ENCODE measurements at regions not wholly inside any gene's neighbourhood (a gene's known extent, or its start where the extent isn't known, plus 50 kb on each side); places are given as distances from the start of the nearest gene placed in this dataset.

DNA sequence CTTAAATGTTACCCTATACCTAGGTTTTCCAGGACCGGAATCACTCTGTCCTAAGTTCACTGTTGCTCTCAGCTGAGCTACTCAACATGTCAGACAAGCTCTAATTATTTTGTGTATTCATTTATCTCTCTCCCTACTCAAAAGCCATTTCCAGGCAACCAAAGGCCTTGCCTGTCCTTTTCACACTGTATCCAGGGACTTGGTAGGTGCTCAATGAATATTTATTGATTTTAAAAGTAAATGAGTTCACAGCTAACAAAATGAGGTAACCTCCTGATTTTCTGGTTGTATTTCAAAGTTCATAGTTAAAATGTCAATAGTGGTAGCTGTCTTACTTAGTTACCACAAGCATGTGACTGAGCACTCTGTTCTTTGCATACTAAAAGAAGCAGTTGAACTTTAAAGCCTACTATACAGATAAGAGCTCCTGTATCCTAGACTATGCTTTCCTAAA is 522.2 kb downstream of the ACTL7B start:
- H3K36me3 ChIP-seq (replicated peaks in 1 of 2; ENCODE audit: control insufficient read depth in 1 of 2, insufficient read depth in 2 of 2, low read length in 2 of 2), result no peaks in the 10 kb centered on the region
- in situ Hi-C loops (cut with HindIII; ENCODE audit: extremely low pct_ligation_motif_present, low pct_unique_long_range_greater_than_20kb), result no loop called here
- TF ChIP-seq HOXA9 (CRISPR knock-in tag; IDR thresholded peaks at IDR 0.05; ENCODE audit: borderline replicate concordance) (no peak), ZNF747 (CRISPR knock-in tag; IDR thresholded peaks at IDR 0.05; ENCODE audit: borderline replicate concordance) (no peak), GATAD2A (CRISPR knock-in tag; IDR thresholded peaks at IDR 0.05) (peak; percentile 32; the same call in 1 of the 2 replicates), ZNF430 (CRISPR knock-in tag; IDR thresholded peaks at IDR 0.05) (no peak), GATAD1 (CRISPR knock-in tag; IDR thresholded peaks at IDR 0.05) (no peak), NR2F6 (IDR thresholded peaks at IDR 0.05) (peak; percentile 36; the same call in 1 of the 2 replicates), NR2F6 (CRISPR knock-in tag; IDR thresholded peaks at IDR 0.05) (no peak), KDM4B (CRISPR knock-in tag; IDR thresholded peaks at IDR 0.05) (no peak), ZNF383 (CRISPR knock-in tag; IDR thresholded peaks at IDR 0.05; ENCODE audit: borderline replicate concordance) (no peak), PPARG (CRISPR knock-in tag; conservative IDR thresholded peaks at IDR 0.05) (0 out of 2 replicates have a peak, but pooled peaks have one; percentile 29), HOXA5 (CRISPR knock-in tag; IDR thresholded peaks at IDR 0.05) (no peak), NFIC (IDR thresholded peaks at IDR 0.05; ENCODE audit: low read length) (0 out of 2 replicates have a peak, but pooled peaks have one; percentile 26), SOX6 (IDR thresholded peaks at IDR 0.05) (no peak), SOX6 (CRISPR knock-in tag; IDR thresholded peaks at IDR 0.05) (peak; percentile 49; the same call in 1 of the 2 replicates), PITX1 (CRISPR knock-in tag; IDR thresholded peaks at IDR 0.05) (0 out of 2 replicates have a peak, but pooled peaks have one; percentile 15), MIER2 (CRISPR knock-in tag; IDR thresholded peaks at IDR 0.05) (no peak), ZNF792 (CRISPR knock-in tag; IDR thresholded peaks at IDR 0.05) (0 out of 2 replicates have a peak, but pooled peaks have one; percentile 25), HMGA1 (CRISPR knock-in tag; conservative IDR thresholded peaks at IDR 0.05) (no peak), IRX3 (CRISPR knock-in tag; IDR thresholded peaks at IDR 0.05; ENCODE audit: borderline replicate concordance, low read depth) (no peak)
- TF ChIP-seq, protein P1, sequence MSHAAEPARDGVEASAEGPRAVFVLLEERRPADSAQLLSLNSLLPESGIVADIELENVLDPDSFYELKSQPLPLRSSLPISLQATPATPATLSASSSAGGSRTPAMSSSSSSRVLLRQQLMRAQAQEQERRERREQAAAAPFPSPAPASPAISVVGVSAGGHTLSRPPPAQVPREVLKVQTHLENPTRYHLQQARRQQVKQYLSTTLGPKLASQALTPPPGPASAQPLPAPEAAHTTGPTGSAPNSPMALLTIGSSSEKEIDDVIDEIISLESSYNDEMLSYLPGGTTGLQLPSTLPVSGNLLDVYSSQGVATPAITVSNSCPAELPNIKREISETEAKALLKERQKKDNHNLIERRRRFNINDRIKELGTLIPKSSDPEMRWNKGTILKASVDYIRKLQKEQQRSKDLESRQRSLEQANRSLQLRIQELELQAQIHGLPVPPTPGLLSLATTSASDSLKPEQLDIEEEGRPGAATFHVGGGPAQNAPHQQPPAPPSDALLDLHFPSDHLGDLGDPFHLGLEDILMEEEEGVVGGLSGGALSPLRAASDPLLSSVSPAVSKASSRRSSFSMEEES (CRISPR knock-in tag; IDR thresholded peaks at IDR 0.05), result peak; percentile 68; the same call in 1 of the 2 replicates
- TF ChIP-seq, protein P2, sequence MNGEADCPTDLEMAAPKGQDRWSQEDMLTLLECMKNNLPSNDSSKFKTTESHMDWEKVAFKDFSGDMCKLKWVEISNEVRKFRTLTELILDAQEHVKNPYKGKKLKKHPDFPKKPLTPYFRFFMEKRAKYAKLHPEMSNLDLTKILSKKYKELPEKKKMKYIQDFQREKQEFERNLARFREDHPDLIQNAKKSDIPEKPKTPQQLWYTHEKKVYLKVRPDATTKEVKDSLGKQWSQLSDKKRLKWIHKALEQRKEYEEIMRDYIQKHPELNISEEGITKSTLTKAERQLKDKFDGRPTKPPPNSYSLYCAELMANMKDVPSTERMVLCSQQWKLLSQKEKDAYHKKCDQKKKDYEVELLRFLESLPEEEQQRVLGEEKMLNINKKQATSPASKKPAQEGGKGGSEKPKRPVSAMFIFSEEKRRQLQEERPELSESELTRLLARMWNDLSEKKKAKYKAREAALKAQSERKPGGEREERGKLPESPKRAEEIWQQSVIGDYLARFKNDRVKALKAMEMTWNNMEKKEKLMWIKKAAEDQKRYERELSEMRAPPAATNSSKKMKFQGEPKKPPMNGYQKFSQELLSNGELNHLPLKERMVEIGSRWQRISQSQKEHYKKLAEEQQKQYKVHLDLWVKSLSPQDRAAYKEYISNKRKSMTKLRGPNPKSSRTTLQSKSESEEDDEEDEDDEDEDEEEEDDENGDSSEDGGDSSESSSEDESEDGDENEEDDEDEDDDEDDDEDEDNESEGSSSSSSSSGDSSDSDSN (CRISPR knock-in tag; IDR thresholded peaks at IDR 0.05), result no peak
- TF ChIP-seq, protein P3, sequence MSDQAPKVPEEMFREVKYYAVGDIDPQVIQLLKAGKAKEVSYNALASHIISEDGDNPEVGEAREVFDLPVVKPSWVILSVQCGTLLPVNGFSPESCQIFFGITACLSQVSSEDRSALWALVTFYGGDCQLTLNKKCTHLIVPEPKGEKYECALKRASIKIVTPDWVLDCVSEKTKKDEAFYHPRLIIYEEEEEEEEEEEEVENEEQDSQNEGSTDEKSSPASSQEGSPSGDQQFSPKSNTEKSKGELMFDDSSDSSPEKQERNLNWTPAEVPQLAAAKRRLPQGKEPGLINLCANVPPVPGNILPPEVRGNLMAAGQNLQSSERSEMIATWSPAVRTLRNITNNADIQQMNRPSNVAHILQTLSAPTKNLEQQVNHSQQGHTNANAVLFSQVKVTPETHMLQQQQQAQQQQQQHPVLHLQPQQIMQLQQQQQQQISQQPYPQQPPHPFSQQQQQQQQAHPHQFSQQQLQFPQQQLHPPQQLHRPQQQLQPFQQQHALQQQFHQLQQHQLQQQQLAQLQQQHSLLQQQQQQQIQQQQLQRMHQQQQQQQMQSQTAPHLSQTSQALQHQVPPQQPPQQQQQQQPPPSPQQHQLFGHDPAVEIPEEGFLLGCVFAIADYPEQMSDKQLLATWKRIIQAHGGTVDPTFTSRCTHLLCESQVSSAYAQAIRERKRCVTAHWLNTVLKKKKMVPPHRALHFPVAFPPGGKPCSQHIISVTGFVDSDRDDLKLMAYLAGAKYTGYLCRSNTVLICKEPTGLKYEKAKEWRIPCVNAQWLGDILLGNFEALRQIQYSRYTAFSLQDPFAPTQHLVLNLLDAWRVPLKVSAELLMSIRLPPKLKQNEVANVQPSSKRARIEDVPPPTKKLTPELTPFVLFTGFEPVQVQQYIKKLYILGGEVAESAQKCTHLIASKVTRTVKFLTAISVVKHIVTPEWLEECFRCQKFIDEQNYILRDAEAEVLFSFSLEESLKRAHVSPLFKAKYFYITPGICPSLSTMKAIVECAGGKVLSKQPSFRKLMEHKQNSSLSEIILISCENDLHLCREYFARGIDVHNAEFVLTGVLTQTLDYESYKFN (CRISPR knock-in tag; conservative IDR thresholded peaks at IDR 0.05), result peak; percentile 76

More for the DNA sequence above, 522.2 kb downstream of the ACTL7B start:
- H2AFZ ChIP-seq (ENCODE audit: low read length), result no peak overlapping the region
- no TSS peak for BruUV-seq (replicated peaks)
- DNase-seq (ENCODE audit: low spot score), result peak; percentile 23
- H3K4me3 ChIP-seq (replicated peaks in 1 of 3; ENCODE audit: insufficient read depth in 1 of 3, low read depth in 2 of 3, low read length in 3 of 3), result no peak overlapping the region
- intact Hi-C loops (cut with micrococcal nuclease; ENCODE audit: unreplicated experiment), result no loop called here
- H3K9ac ChIP-seq (ENCODE audit: insufficient read depth, low read depth, low read length), result no peak overlapping the region
- H3K27ac ChIP-seq (ENCODE audit: extremely low read length, insufficient read depth, low read length), result peak overlapping the region; percentile 24
- peak; percentile 34 for FAIRE-seq
- ATAC-seq, result peak; percentile 98
- peaks cover 17% of the 10 kb centered on the region for H3K4me1 ChIP-seq (ENCODE audit: insufficient read depth, low read length)
- POLR2A ChIA-PET, result no interaction called here
- H3K79me2 ChIP-seq (ENCODE audit: insufficient read depth, low read length), result no peaks in the 10 kb centered on the region
- H3K9me3 ChIP-seq (ENCODE audit: low read length), result 0 out of 2 replicates have a peak, but pooled peaks cover under 1% of the 10 kb centered on the region
- no peaks in the 10 kb centered on the region; a peak in 1 of 5 replicates for H3K27me3 ChIP-seq (ENCODE audit: control insufficient read depth in 1 of 2, insufficient read depth in 2 of 2, low read length in 2 of 2)
- H3K4me2 ChIP-seq (ENCODE audit: low read depth, low read length), result 0 out of 2 replicates have a peak overlapping the region, but pooled peaks have one; percentile 10
- CTCF ChIA-PET (ENCODE audit: low intra/inter-chr PET ratio, low total read pairs), result no interaction called here
- 0% methylated on average over 1 of the region's 1 CpG for WGBS (ENCODE audit: low lambda C conversion rate)
- no peaks in the 10 kb centered on the region for H4K20me1 ChIP-seq (ENCODE audit: insufficient read depth, low read length)

All from HepG2 (cell line).